Neural progenitor cell (in vitro differentiated cells): ENCODE measurements at regions not wholly inside any gene's neighbourhood (a gene's known extent, or its start where the extent isn't known, plus 50 kb on each side); places are given as distances from the start of the nearest gene placed in this dataset.
A peak's percentile ranks its signal among the peaks of the same experiment; 100 is the strongest.

Experiments used
- DNase-seq: peaks from one replicate; pipeline ENCODE4 v3.0.0-alpha.2; 2016; ENCODE audit warnings: low spot score
- H2AFZ ChIP-seq: fragments of 200-600 bp; sonication (generic); replicated peaks from 2 replicates; pipeline ENCODE4 v1.6.1; 2016; ENCODE audit warnings: antibody characterized with exemption
- H3F3A ChIP-seq: fragments of 200-600 bp; sonication (generic); 2 replicates; pipeline ENCODE4 v1.6.1; 2016; ENCODE audit warnings: antibody characterized with exemption, low read depth
- H3K27ac ChIP-seq: fragments of 200-600 bp; sonication (generic); 2 replicates; pipeline ENCODE4 v1.5.1; 2016; ENCODE audit warnings: mild to moderate bottlenecking
- H3K27me3 ChIP-seq: fragments of 200-600 bp; sonication (generic); 2 replicates; pipeline ENCODE4 v1.6.1; 2016; ENCODE audit warnings: mild to moderate bottlenecking, moderate library complexity
- H3K36me3 ChIP-seq: fragments of 200-600 bp; sonication (generic); 2 replicates; pipeline ENCODE4 v1.5.1; 2016
- H3K4me1 ChIP-seq: fragments of 200-600 bp; sonication (generic); 2 replicates; pipeline ENCODE4 v1.6.1; 2016; ENCODE audit warnings: mixed run types
- H3K4me2 ChIP-seq: fragments of 200-600 bp; sonication (generic); 2 replicates; pipeline ENCODE4 v1.6.1; 2016
- H3K4me3 ChIP-seq: fragments of 200-600 bp; sonication (generic); 2 replicates; pipeline ENCODE4 v1.5.1; 2016
- H3K79me2 ChIP-seq: fragments of 200-600 bp; sonication (generic); 2 replicates; pipeline ENCODE4 v1.6.1; 2016; ENCODE audit warnings: low read depth
- H3K9ac ChIP-seq: fragments of 200-600 bp; sonication (generic); 2 replicates; pipeline ENCODE4 v1.6.1; 2016
- H3K9me3 ChIP-seq: fragments of 200-600 bp; sonication (generic); 2 replicates; pipeline ENCODE4 v1.5.1; 2016; ENCODE audit warnings: low read depth
- H4K20me1 ChIP-seq: fragments of 200-600 bp; sonication (generic); 2 replicates; pipeline ENCODE4 v1.6.1; 2016; ENCODE audit warnings: low read depth
- H3K27ac Mint-ChIP-seq: 3 replicates; pipeline ENCODE4 v1.8.0; 2021; ENCODE audit warnings: mixed read lengths
- H3K27me3 Mint-ChIP-seq: 2 replicates; pipeline ENCODE4 v1.8.0; 2022; ENCODE audit warnings: low read depth, mild to moderate bottlenecking, inconsistent platforms, moderate library complexity, mixed read lengths; ENCODE audit not compliant: insufficient read depth
- H3K36me3 Mint-ChIP-seq: 3 replicates; pipeline ENCODE4 v1.8.0; 2021; ENCODE audit warnings: mixed read lengths
- H3K4me1 Mint-ChIP-seq: 3 replicates; pipeline ENCODE4 v1.8.0; 2021; ENCODE audit warnings: mixed read lengths
- H3K4me3 Mint-ChIP-seq: 3 replicates; pipeline ENCODE4 v1.8.0; 2021; ENCODE audit warnings: mild to moderate bottlenecking, moderate library complexity, mixed read lengths
- H3K9me3 Mint-ChIP-seq: 3 replicates; pipeline ENCODE4 v1.8.0; 2020; ENCODE audit warnings: mixed read lengths
- CTCF ChIP-seq: fragments of 200-600 bp; sonication (generic); IDR thresholded peaks from 2 replicates; pipeline ENCODE4 v1.5.1; 2017; ENCODE audit warnings: antibody characterized with exemption, mild to moderate bottlenecking
- EZH2 ChIP-seq: fragments of 200-600 bp; sonication (generic); IDR thresholded peaks from 2 replicates; pipeline ENCODE4 v1.6.1; 2017; ENCODE audit warnings: antibody characterized with exemption, mild to moderate bottlenecking, moderate library complexity
- EZH2phosphoT487 ChIP-seq: fragments of 200-600 bp; sonication (generic); IDR thresholded peaks from 2 replicates; pipeline ENCODE4 v1.6.1; 2017; ENCODE audit warnings: antibody characterized with exemption

DNA sequence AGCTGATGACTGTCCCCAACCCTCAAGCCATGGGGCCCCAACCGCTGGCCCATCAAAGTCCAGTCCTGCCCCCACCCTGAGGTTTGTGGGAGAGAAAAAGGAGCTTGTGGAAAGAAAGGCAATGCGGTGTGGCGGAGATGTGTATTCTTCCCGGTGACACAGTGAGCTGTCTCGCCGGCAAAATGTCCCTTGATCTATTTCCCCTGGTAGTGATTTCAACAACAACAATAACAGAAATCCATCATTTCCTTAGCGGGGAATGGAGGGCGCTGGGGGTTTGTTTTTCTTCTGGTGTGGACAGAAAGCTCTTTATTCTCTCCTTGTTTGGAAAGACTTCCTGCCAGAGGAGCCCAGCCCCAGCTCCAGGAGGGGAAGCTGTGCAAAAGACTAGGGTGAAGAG is 93.7 kb upstream of the LHX5 start:
- TF ChIP-seq CTCF (no peak), EZH2 (no peak), EZH2phosphoT487 (no peak)
- Histone ChIP-seq H3F3A (peaks cover 16% of the 10 kb centered on the region), H3K9me3 (no peaks in the 10 kb centered on the region), H3K36me3 (no peaks in the 10 kb centered on the region), H3K79me2 (no peaks in the 10 kb centered on the region), H3K27me3 (no peaks in the 10 kb centered on the region), H3K4me2 (peak overlapping the region; percentile 5), H3K27ac (no peak overlapping the region), H3K4me1 (peaks cover 30% of the 10 kb centered on the region), H3K4me3 (no peak overlapping the region), H4K20me1 (no peaks in the 10 kb centered on the region), H2AFZ (no peak overlapping the region), H3K9ac (no peak overlapping the region)
- no peak overlapping the region for H3K4me3 Mint-ChIP-seq
- H3K36me3 Mint-ChIP-seq = no peaks in the 10 kb centered on the region
- H3K27ac Mint-ChIP-seq = no peak overlapping the region
- H3K27me3 Mint-ChIP-seq = peaks cover 23% of the 10 kb centered on the region
- peaks cover 7% of the 10 kb centered on the region for H3K4me1 Mint-ChIP-seq
- no peak for DNase-seq
- no peaks in the 10 kb centered on the region for H3K9me3 Mint-ChIP-seq

DNA sequence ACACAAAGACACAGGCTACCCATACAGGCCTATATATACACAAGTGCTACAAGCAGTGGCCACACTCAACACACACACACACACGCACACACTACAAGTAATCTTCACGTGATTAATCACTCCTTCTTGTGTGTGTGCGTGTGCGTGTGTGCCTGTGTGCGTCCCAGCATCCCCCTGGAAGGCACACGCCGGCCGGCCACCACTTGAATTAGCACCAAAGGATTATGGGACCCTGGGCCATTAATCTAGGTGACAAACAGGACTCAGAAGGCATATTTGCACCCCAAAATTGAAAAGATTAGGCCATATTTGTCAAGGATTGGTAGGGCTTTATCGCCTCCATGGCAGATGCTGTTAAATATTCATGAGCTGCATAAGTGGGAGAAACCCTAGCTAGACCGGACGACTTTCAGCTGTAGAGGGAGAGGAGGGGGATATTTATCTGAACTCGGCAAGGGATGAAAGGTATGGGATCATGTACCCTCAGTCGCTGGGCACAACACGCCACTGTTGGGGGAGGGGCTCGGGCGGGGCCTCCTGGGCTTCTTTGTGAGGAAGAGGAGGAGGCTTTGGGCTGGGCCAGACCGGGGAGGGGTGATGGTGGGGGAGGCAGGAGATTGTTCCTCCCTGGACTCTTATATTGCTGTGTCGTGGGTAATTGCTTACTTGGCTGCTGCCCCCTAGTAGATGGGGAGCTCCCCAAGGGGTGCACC is 89.6 kb upstream of the LHX5 start:
- no peak for DNase-seq
- no peaks in the 10 kb centered on the region for H3K79me2 ChIP-seq
- H3K4me3 ChIP-seq = no peak overlapping the region
- H3K27ac ChIP-seq = no peak overlapping the region
- no peaks in the 10 kb centered on the region for H3K27me3 ChIP-seq
- peaks cover 16% of the 10 kb centered on the region for H3K4me1 ChIP-seq
- Mint-ChIP-seq H3K4me1 (no peaks in the 10 kb centered on the region), H3K27me3 (peaks cover 20% of the 10 kb centered on the region), H3K9me3 (no peaks in the 10 kb centered on the region), H3K4me3 (no peak overlapping the region), H3K27ac (peak overlapping the region; percentile 23), H3K36me3 (no peaks in the 10 kb centered on the region)
- no peaks in the 10 kb centered on the region for H4K20me1 ChIP-seq
- no peak for TF ChIP-seq CTCF
- TF ChIP-seq EZH2phosphoT487 = no peak
- TF ChIP-seq EZH2 = no peak
- H3K9me3 ChIP-seq = no peaks in the 10 kb centered on the region
- H3K36me3 ChIP-seq = no peaks in the 10 kb centered on the region
- H3F3A ChIP-seq = peaks cover 2% of the 10 kb centered on the region
- H2AFZ ChIP-seq = no peak overlapping the region
- H3K9ac ChIP-seq = no peak overlapping the region
- H3K4me2 ChIP-seq = no peak overlapping the region

DNA sequence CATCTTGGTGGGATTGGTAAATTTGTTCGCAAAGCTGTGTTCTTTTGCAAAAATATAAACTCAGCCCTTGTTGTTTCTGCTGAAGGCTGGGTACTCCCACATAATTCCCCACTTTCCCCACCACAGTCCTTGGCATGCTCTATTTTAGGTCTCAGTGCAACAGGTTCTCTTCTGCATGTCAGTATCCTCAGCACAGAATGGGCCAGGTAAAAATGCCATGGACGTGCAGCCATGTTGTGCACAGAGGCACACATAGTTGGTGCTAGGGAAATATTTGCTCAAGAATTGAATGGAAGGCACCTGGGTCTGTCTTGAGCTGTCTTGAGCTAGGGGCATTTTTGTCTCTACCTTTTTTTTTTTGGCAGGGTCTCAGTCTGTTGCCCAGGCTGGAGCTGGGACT is 87.8 kb upstream of the LHX5 start:
- Mint-ChIP-seq H3K27me3 (peaks cover 20% of the 10 kb centered on the region), H3K4me3 (no peak overlapping the region)

More for the DNA sequence above, 87.8 kb upstream of the LHX5 start:
- no peaks in the 10 kb centered on the region for H3K9me3 Mint-ChIP-seq
- no peaks in the 10 kb centered on the region for H3F3A ChIP-seq
- no peak overlapping the region for H3K4me3 ChIP-seq
- H3K79me2 ChIP-seq = no peaks in the 10 kb centered on the region
- no peak overlapping the region for H3K4me2 ChIP-seq
- H3K27ac Mint-ChIP-seq = no peak overlapping the region
- H3K27me3 ChIP-seq = no peaks in the 10 kb centered on the region
- H2AFZ ChIP-seq = no peak overlapping the region
- peaks cover 6% of the 10 kb centered on the region for H3K4me1 ChIP-seq
- H3K27ac ChIP-seq = no peak overlapping the region
- H3K9me3 ChIP-seq = no peaks in the 10 kb centered on the region
- H3K36me3 ChIP-seq = no peaks in the 10 kb centered on the region
- no peaks in the 10 kb centered on the region for H3K36me3 Mint-ChIP-seq
- no peaks in the 10 kb centered on the region for H4K20me1 ChIP-seq
- TF ChIP-seq EZH2phosphoT487 (no peak), CTCF (no peak), EZH2 (no peak)
- DNase-seq = no peak
- no peak overlapping the region for H3K9ac ChIP-seq
- no peaks in the 10 kb centered on the region for H3K4me1 Mint-ChIP-seq
